Left lung (tissue), 4 donors: ENCODE measurements at regions not wholly inside any gene's neighbourhood (a gene's known extent, or its start where the extent isn't known, plus 50 kb on each side); places are given as distances from the start of the nearest gene placed in this dataset.

Experiments used
- ATAC-seq: fragments of 200-7000 bp; cut with Tn5 transposase; one replicate; pipeline ENCODE4 v1.9.1; 2020; ENCODE audit warnings: moderate library complexity
- DNase-seq, 4 donors: peaks; one replicate each; pipeline ENCODE4 v3.0.0-alpha.2; 2013 to 2020
- H3K27ac ChIP-seq, 2 donors: fragments of 200-600 bp; sonication (generic) in 1 of 2; one replicate each; pipeline versions ENCODE4 v1.5.0 to v1.8.0; 2020 to 2021
- H3K27me3 ChIP-seq, 2 donors: fragments of 200-600 bp; sonication (generic) in 1 of 2; one replicate each; pipeline versions ENCODE4 v1.5.0 to v1.8.0; 2020 to 2021
- H3K36me3 ChIP-seq, 2 donors: fragments of 200-600 bp; sonication (generic) in 1 of 2; one replicate each; pipeline versions ENCODE4 v1.5.0 to v1.8.0; 2020 to 2021
- H3K4me1 ChIP-seq, 2 donors: fragments of 200-600 bp; one replicate each; pipeline ENCODE4 v1.8.0; 2021
- H3K4me3 ChIP-seq, 2 donors: fragments of 200-600 bp; sonication (generic) in 1 of 2; one replicate each; pipeline versions ENCODE4 v1.5.0 to v1.8.0; 2020 to 2021; ENCODE audit warnings: mild to moderate bottlenecking in 1 of 2
- H3K9me3 ChIP-seq, 2 donors: fragments of 200-600 bp; sonication (generic) in 1 of 2; one replicate each; pipeline versions ENCODE4 v1.5.0 to v1.8.0; 2020 to 2021
- intact Hi-C, 2 donors: fragments of 100-400 bp; cut with DNase I; formaldehyde crosslinking; loops; one replicate each; pipeline versions ENCODE4 v1.11.2 to v1.14.2; 2022
- TF ChIP-seq, protein P1 (sequence below), 2 donors: fragments of 200-600 bp; sonication (generic) in 1 of 2; IDR thresholded peaks; one replicate each; pipeline versions ENCODE4 v1.5.0 to v1.8.0; 2021; ENCODE audit warnings: antibody characterized with exemption in 2 of 2
- donor health status: DM: no; HTN: yes; CAD: no.
- donor health status: DM: no; HTN: no; CAD: no.

DNA sequence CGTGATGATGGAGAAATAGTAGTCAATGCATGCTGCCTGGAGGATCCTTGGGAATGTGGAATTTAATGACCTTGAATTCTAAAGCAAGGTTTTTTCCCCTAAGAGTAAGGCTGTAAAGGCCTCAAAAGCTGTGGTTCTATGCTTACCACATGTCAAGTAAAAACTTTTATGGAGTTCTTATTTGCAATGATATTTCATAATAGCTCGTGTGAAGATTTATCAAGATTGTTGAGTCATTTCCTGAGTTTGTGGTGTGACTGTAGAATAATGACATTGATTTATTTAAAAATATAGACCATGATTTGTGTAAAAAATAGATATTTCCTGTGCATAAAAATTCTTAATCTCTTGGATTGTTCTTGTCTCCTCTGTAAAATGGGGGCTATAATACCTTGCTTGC is 67.5 kb upstream of the SORCS1 start:
- Histone ChIP-seq H3K4me1 (no peaks in the 10 kb centered on the region), H3K27me3 (no peaks in the 10 kb centered on the region), H3K27ac (no peak overlapping the region), H3K9me3 (peaks cover 0 to 7% of the 10 kb centered on the region in 2 donors), H3K36me3 (no peaks in the 10 kb centered on the region), H3K4me3 (no peak overlapping the region)
- TF ChIP-seq, protein P1, sequence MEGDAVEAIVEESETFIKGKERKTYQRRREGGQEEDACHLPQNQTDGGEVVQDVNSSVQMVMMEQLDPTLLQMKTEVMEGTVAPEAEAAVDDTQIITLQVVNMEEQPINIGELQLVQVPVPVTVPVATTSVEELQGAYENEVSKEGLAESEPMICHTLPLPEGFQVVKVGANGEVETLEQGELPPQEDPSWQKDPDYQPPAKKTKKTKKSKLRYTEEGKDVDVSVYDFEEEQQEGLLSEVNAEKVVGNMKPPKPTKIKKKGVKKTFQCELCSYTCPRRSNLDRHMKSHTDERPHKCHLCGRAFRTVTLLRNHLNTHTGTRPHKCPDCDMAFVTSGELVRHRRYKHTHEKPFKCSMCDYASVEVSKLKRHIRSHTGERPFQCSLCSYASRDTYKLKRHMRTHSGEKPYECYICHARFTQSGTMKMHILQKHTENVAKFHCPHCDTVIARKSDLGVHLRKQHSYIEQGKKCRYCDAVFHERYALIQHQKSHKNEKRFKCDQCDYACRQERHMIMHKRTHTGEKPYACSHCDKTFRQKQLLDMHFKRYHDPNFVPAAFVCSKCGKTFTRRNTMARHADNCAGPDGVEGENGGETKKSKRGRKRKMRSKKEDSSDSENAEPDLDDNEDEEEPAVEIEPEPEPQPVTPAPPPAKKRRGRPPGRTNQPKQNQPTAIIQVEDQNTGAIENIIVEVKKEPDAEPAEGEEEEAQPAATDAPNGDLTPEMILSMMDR (IDR thresholded peaks at IDR 0.05): no peak
- ATAC-seq (no peak), DNase-seq (no peak)
- intact Hi-C loops: no loop called here

DNA sequence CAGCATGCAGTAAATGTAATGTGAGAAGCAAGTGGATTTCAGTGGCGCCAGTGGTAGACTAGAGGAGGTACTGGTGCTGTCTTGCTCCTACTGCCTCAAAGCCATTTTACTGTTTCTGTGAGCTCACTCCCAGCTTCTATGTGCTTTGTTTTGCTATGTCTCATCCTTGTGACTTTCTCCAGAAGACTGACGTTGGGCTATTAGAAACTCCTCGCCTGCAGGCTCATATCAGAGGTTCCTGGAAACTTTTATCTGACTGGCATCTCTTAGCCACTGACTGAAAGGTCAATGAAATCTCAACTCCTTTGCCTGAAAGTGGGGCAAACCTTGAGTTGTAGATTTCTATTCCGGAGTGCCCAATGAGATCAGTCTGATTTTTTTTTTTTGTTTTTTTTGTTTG is 66.4 kb upstream of the SORCS1 start:
- TF ChIP-seq, protein P1 (IDR thresholded peaks at IDR 0.05): no peak
- no peak for ATAC-seq
- Histone ChIP-seq H3K36me3 (no peaks in the 10 kb centered on the region), H3K27me3 (no peaks in the 10 kb centered on the region), H3K9me3 (peaks cover 0 to 7% of the 10 kb centered on the region in 2 donors), H3K4me1 (no peaks in the 10 kb centered on the region), H3K27ac (no peak overlapping the region), H3K4me3 (no peak overlapping the region)
- DNase-seq: no peak
- intact Hi-C loops: no loop called here

GRCh38 chr10:107215681-107216080 is 51.2 kb upstream of the SORCS1 start:
- ATAC-seq: no peak
- Histone ChIP-seq H3K4me1 (no peaks in the 10 kb centered on the region), H3K9me3 (no peaks in the 10 kb centered on the region), H3K27ac (no peak overlapping the region), H3K27me3 (no peaks in the 10 kb centered on the region), H3K4me3 (no peak overlapping the region), H3K36me3 (no peaks in the 10 kb centered on the region)
- intact Hi-C loops: no loop called here
- no peak for DNase-seq
- TF ChIP-seq, protein P1 (IDR thresholded peaks at IDR 0.05): no peak
